ENCODE measurements at regions not wholly inside any gene's neighbourhood (a gene's known extent, or its start where the extent isn't known, plus 50 kb on each side); places are given as distances from the start of the nearest gene placed in this dataset.
A peak's percentile ranks its signal among the peaks of the same experiment; 100 is the strongest.

GRCh38 chr18:56390626-56391025, 247.8 kb downstream of the TXNL1 start:
- no peak for DNase-seq (ENCODE audit: low spot score)
- Mint-ChIP-seq H3K27me3 (ENCODE audit: low read depth) (no peaks in the 10 kb centered on the region), H3K36me3 (ENCODE audit: low read depth) (no peaks in the 10 kb centered on the region), H3K27ac (ENCODE audit: unreplicated experiment) (no peak overlapping the region), H3K9me3 (ENCODE audit: low read depth) (no peaks in the 10 kb centered on the region), H3K4me3 (ENCODE audit: unreplicated experiment) (no peak overlapping the region), H3K4me1 (ENCODE audit: low read depth) (peaks cover 12% of the 10 kb centered on the region)
- TF ChIP-seq CTCF (IDR thresholded peaks at IDR 0.05): no peak

- no peaks in the 10 kb centered on the region for H3K27me3 Mint-ChIP-seq (ENCODE audit: low read depth)
- DNase-seq (ENCODE audit: low spot score): no peak
- H3K27ac Mint-ChIP-seq (ENCODE audit: unreplicated experiment): no peak overlapping the region
- peak; percentile 31 for TF ChIP-seq CTCF (IDR thresholded peaks at IDR 0.05)
- H3K4me1 Mint-ChIP-seq (ENCODE audit: low read depth): peaks cover 4% of the 10 kb centered on the region
- H3K9me3 Mint-ChIP-seq (ENCODE audit: low read depth): no peaks in the 10 kb centered on the region
- no peak overlapping the region for H3K4me3 Mint-ChIP-seq (ENCODE audit: unreplicated experiment)
- H3K36me3 Mint-ChIP-seq (ENCODE audit: low read depth): no peaks in the 10 kb centered on the region
Measured at GRCh38 chr18:56389190-56389589, 249.2 kb downstream of the TXNL1 start.

- Mint-ChIP-seq H3K4me1 (ENCODE audit: low read depth) (no peaks in the 10 kb centered on the region), H3K9me3 (ENCODE audit: low read depth) (no peaks in the 10 kb centered on the region)
Measured at GRCh38 chr18:56388571-56388970, 249.8 kb downstream of the TXNL1 start.

GRCh38 chr18:56386856-56387255, 251.5 kb downstream of the TXNL1 start:
- no peaks in the 10 kb centered on the region for H3K36me3 Mint-ChIP-seq (ENCODE audit: low read depth)
- DNase-seq (ENCODE audit: low spot score): no peak
- no peak overlapping the region for H3K4me3 Mint-ChIP-seq (ENCODE audit: unreplicated experiment)
- no peaks in the 10 kb centered on the region for H3K27me3 Mint-ChIP-seq (ENCODE audit: low read depth)
- H3K9me3 Mint-ChIP-seq (ENCODE audit: low read depth): no peaks in the 10 kb centered on the region
- no peak for TF ChIP-seq CTCF (IDR thresholded peaks at IDR 0.05)
- no peak overlapping the region for H3K27ac Mint-ChIP-seq (ENCODE audit: unreplicated experiment)
- H3K4me1 Mint-ChIP-seq (ENCODE audit: low read depth): peaks cover 5% of the 10 kb centered on the region

More at GRCh38 chr18:56388571-56388970, 249.8 kb downstream of the TXNL1 start:
- H3K36me3 Mint-ChIP-seq (ENCODE audit: low read depth): no peaks in the 10 kb centered on the region
- no peak for TF ChIP-seq CTCF (IDR thresholded peaks at IDR 0.05)
- no peaks in the 10 kb centered on the region for H3K27me3 Mint-ChIP-seq (ENCODE audit: low read depth)
- no peak overlapping the region for H3K4me3 Mint-ChIP-seq (ENCODE audit: unreplicated experiment)
- no peak overlapping the region for H3K27ac Mint-ChIP-seq (ENCODE audit: unreplicated experiment)
- DNase-seq (ENCODE audit: low spot score): no peak

- Mint-ChIP-seq H3K4me3 (ENCODE audit: unreplicated experiment) (no peak overlapping the region), H3K9me3 (ENCODE audit: low read depth) (no peaks in the 10 kb centered on the region), H3K36me3 (ENCODE audit: low read depth) (no peaks in the 10 kb centered on the region), H3K27me3 (ENCODE audit: low read depth) (no peaks in the 10 kb centered on the region), H3K27ac (ENCODE audit: unreplicated experiment) (no peak overlapping the region), H3K4me1 (ENCODE audit: low read depth) (peaks cover 10% of the 10 kb centered on the region)
- TF ChIP-seq CTCF (IDR thresholded peaks at IDR 0.05): no peak
- DNase-seq (ENCODE audit: low spot score): no peak
Measured at GRCh38 chr18:56383349-56383748, 255.0 kb downstream of the TXNL1 start.
